CMK (cell line): ENCODE measurements at regions not wholly inside any gene's neighbourhood (a gene's known extent, or its start where the extent isn't known, plus 50 kb on each side); places are given as distances from the start of the nearest gene placed in this dataset.

Experiments used
- DNase-seq: peaks from one replicate; pipeline ENCODE4 v3.0.0-alpha.2; 2010; ENCODE audit warnings: low read depth

- no peak for DNase-seq
These were observed 348.8 kb upstream of the SPTLC3 start for GRCh38 chr20:12659942-12660341.

GRCh38 chr20:12660918-12661317 lies 347.9 kb upstream of the SPTLC3 start:
- no peak for DNase-seq

DNA sequence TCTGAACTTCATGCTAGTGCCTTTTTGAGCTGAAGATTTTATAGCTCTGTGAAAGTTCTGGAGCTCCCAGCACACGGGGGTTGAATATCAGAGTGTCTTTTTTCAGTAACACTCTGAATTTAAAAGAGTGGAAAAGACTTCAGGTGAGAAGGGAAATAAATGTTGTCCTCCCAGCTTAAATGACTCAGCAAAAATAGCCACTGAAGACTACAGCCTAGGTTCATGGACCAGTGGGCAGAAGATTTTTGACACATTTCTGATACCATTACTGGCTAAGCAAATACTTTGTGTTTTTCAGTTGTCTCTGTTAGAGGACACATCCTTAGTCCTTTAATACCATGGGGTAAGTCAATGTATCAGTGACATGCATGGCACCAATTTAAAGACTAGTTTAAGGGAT lies 338.5 kb upstream of the SPTLC3 start:
- no peak for DNase-seq

- DNase-seq: no peak
These were observed 335.4 kb upstream of the SPTLC3 start for GRCh38 chr20:12673352-12673751.

- no peak for DNase-seq
These were observed 330.8 kb upstream of the SPTLC3 start for GRCh38 chr20:12677925-12678324.

- DNase-seq: no peak
These were observed 329.3 kb upstream of the SPTLC3 start for GRCh38 chr20:12679447-12679846.

DNA sequence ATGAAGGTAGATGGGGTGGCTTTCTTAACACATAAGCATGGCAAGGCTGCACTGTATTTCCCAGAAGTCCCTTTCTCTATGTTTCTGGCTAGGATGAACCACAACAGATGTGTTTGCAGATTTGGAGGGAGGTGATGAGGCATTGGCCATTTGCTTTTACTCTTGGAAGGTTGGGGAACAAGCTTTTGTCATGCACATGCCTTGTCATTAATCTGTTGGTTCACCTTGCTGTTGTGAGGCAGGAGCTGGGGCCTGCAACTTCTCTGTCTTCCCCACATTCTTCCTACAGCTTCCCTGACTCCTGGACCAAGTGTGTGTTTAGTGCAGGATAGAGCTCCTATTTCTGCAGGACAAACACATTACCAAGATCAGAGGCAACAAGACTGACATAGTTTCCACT lies 326.2 kb upstream of the SPTLC3 start:
- no peak for DNase-seq

DNA sequence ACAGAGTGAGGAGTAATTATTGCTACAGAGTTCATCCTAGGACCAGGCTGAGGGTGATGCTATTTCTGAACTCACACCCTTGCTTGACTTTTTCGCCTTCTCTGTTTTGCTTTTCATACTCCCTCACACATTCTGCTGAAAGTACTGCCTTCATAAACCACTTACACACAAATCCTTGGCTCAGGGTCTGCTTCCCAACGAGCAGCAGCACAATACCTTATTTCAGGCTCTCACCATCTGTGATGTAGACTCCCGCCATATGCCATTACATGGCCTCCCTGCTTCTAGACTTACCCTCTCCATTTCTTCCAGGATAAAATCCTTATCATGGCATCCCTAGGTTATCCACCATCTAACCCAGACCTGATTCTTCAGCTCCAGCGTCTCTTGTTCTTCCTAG lies 321.3 kb upstream of the SPTLC3 start:
- no peak for DNase-seq

- no peak for DNase-seq
These were observed 312.8 kb upstream of the SPTLC3 start for GRCh38 chr20:12695937-12696336.

GRCh38 chr20:12698817-12699216 lies 310.0 kb upstream of the SPTLC3 start:
- DNase-seq: no peak

GRCh38 chr20:12699374-12700228 lies 309.2 kb upstream of the SPTLC3 start:
- no peak for DNase-seq

- DNase-seq: no peak
These were observed 308.1 kb upstream of the SPTLC3 start for GRCh38 chr20:12700701-12701100.

DNA sequence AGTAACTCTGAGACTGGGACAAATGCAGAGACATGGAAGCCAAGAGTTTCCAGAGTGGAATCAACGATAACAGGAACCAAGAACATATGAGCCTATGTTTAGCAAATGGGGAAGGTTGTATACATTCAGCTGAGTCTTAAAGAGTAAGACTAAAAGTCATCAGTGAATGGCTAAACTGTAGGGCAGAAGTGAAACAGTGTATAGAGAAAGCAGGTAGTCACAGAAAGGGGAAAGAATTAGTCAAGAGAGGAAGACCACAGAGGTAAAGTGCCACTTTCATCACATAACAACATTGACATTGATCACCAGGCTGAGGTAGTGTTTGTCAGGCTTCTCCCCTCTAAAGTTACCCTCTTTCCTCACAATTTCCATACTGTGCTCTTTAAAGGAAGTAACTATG lies 306.5 kb upstream of the SPTLC3 start:
- no peak for DNase-seq

GRCh38 chr20:12715371-12715770 lies 293.4 kb upstream of the SPTLC3 start:
- no peak for DNase-seq

DNA sequence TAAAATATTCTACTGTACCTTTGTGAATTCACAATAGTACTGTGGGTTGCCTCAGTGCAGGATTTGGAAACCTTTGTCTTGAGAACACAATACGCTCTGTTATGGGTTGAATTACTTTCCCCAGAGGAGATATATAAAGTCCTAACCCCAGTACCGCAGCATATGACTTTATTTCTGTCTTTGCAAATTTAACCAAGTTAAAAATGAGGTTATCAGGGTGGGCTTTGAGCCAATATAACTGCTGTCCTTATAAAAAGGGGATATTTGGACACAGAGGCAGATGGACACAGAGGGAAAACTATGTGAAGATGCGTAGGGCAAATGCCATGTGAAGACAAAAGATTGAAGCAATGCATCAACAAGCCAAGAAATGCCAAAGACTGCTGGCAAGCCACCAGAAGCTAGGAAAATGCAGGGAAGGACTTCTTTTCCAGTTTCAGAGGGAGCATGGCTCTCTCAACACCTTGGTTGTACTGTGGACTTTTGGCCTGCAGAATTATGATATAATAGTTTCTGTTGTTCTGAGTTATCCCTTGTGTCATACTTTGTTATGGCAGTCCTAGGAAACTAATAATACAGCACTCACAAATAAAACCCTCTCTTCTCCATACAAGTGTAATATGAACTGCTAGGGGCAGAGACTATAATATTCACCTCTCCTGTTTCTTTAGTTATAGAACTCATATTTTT lies 292.6 kb upstream of the SPTLC3 start:
- no peak for DNase-seq

GRCh38 chr20:12717061-12717460 lies 291.7 kb upstream of the SPTLC3 start:
- no peak for DNase-seq

GRCh38 chr20:12718619-12719018 lies 290.2 kb upstream of the SPTLC3 start:
- no peak for DNase-seq

GRCh38 chr20:12721636-12722035 lies 287.1 kb upstream of the SPTLC3 start:
- no peak for DNase-seq

DNA sequence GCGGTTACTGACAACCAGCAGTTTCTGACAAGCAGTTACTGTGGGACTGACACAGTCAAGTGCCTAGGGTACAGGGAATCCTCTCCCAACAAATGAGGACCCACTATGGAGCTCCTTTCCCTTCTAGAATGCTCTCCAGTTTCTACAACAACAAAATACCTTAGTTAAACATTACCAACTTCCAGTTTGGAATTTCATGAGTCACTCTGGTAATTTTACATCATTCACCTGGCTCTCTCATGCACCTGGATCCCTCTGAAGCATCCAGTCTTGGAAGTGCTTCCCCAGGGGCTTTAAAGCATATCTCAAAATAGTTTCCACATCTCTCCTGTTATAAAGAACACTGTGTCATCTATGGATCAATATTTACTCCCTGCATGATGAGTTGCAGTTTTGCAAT lies 286.7 kb upstream of the SPTLC3 start:
- no peak for DNase-seq

- DNase-seq: no peak
These were observed 285.0 kb upstream of the SPTLC3 start for GRCh38 chr20:12723811-12724210.

DNA sequence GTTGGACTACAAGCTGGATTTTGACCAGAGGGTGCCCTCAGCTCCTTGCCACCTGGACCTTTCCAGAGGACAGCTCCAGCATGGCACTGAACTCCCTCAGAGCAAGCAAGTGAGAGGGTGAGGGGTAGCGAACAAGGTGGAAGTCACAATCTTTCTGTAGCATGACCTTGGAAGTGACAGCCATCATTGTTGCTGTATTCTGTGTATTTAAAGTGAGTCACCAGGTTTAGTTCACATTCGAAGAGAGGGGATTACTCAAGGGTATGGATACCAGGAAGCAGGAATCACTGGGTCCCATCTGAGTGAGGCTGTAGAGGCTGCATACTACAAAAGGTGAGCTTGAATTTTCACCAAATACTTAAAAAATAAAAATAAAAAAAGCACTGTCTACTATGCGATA lies 280.0 kb upstream of the SPTLC3 start:
- no peak for DNase-seq

GRCh38 chr20:12729326-12729725 lies 279.4 kb upstream of the SPTLC3 start:
- no peak for DNase-seq

- DNase-seq: no peak
These were observed 275.0 kb upstream of the SPTLC3 start for GRCh38 chr20:12733811-12734210.

DNA sequence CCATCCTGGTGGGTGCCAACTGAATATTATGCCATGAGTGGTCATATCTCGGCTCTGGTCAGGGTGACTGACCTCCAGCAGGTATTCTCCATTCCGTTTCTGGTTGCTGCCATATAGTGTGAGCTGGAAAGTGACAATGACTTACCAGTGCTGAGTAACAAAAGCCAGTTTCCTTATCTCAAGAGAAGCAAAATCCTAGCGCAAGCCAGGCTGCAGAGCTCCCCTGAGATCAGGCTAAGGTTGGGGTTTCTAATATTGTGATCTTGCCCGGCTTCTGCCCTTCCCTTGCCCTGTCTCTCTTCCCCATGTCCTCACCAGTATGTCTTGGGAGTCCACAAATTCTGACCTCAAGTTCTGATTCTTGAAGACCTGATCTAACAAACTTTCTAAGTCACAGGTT lies 271.3 kb upstream of the SPTLC3 start:
- no peak for DNase-seq
